HG02852 (cell line): ENCODE measurements at regions not wholly inside any gene's neighbourhood (a gene's known extent, or its start where the extent isn't known, plus 50 kb on each side); places are given as distances from the start of the nearest gene placed in this dataset.
A peak's percentile ranks its signal among the peaks of the same experiment; 100 is the strongest.

Experiments
- ATAC-seq: cut with Tn5 transposase; IDR thresholded peaks from one replicate; pipeline ENCODE4 v1.9.1; 2021; ENCODE audit warnings: mild to moderate bottlenecking, moderate library complexity; ENCODE audit not compliant: unreplicated experiment

GRCh38 chr6:98782772-98783171, 51.6 kb upstream of the POU3F2 start:
- peak; percentile 62 for ATAC-seq

- ATAC-seq, result no peak
Measured at GRCh38 chr6:98783578-98783977, 50.8 kb upstream of the POU3F2 start.
